HCT116 (cell line): ENCODE measurements at regions not wholly inside any gene's neighbourhood (a gene's known extent, or its start where the extent isn't known, plus 50 kb on each side); places are given as distances from the start of the nearest gene placed in this dataset.

Source experiments
- ATAC-seq: fragments of 200-7000 bp; cut with Tn5 transposase; 2 replicates; pipeline ENCODE4 v1.9.1; 2020; ENCODE audit warnings: mild to moderate bottlenecking, moderate library complexity
- BruUV-seq: library from RNA; stranded (reverse); fragments of 400-500 nt; replicated peaks from 2 replicates; lab custom pipeline; 2021; lab: Mats Ljungman, UMichigan
- CTCF ChIA-PET: fragments of 300-600 bp; sonication (Branson Sonifier 250); formaldehyde crosslinking; loops from one replicate; lab custom pipeline; 2021; ENCODE audit warnings: antibody characterized with exemption; lab: Charles Lee
- POLR2A ChIA-PET: fragments of 300-600, 350-600 bp; sonication (Branson Sonifier 250); formaldehyde crosslinking; loops from one replicate; lab custom pipeline; 2021; ENCODE audit warnings: antibody characterized with exemption; lab: Charles Lee
- RAD21 ChIA-PET, 2 experiments: fragments of 300-600 bp; sonication (Branson Sonifier 250); formaldehyde crosslinking; loops; one replicate each; lab custom pipeline; 2023; ENCODE audit warnings: low total read pairs in 2 of 2; ENCODE audit not compliant: uncharacterized antibody in 2 of 2, unreplicated experiment in 2 of 2, low non-redundant PET in 1 of 2; lab: Charles Lee
- DNase-seq: peaks from one replicate; pipeline ENCODE4 v3.0.0-alpha.2; 2010; ENCODE audit warnings: low read depth, low spot score
- H2AFZ ChIP-seq: fragments of 200-600 bp; shearing (Covaris generic), sonication (generic); 2 replicates; pipeline ENCODE4 v1.6.1; 2017; ENCODE audit warnings: low read depth, mixed run types, mixed read lengths, antibody characterized with exemption, low read length; ENCODE audit not compliant: poor library complexity, severe bottlenecking
- H3K27ac ChIP-seq: 2 replicates; pipeline ENCODE4 v1.5.1; 2012; ENCODE audit warnings: low read depth, low read length
- H3K27me3 ChIP-seq: fragments of 200-600 bp; sonication (generic); 2 replicates; pipeline ENCODE4 v1.6.1; 2016; ENCODE audit warnings: mixed run types, low read length, mixed read lengths; ENCODE audit not compliant: insufficient read depth
- H3K36me3 ChIP-seq, 2 experiments: fragments of 200-500 bp in 1 of 2; fragments of 200-600 bp in 1 of 2; sonication (Bioruptor generic) in 1 of 2; sonication (generic) in 1 of 2; 2 replicates each; pipeline versions ENCODE4 v1.5.1 to v1.6.1; 2014 to 2016; ENCODE audit warnings: low read length in 2 of 2, inconsistent platforms in 1 of 2, mixed read lengths in 1 of 2, mixed run types in 1 of 2; ENCODE audit not compliant: insufficient read depth in 2 of 2, control insufficient read depth in 1 of 2
- H3K4me1 ChIP-seq, 2 experiments: fragments of 200-600 bp in 1 of 2; sonication (generic) in 1 of 2; 2 replicates each; pipeline versions ENCODE4 v1.5.1 to v1.6.1; 2012 to 2017; ENCODE audit warnings: low read length in 2 of 2, inconsistent platforms in 1 of 2, mild to moderate bottlenecking in 1 of 2, mixed read lengths in 1 of 2, mixed run types in 1 of 2, moderate library complexity in 1 of 2; ENCODE audit not compliant: insufficient read depth in 2 of 2, control insufficient read depth in 1 of 2
- H3K4me2 ChIP-seq: fragments of 200-600 bp; sonication (generic); 2 replicates; pipeline ENCODE4 v1.6.1; 2017; ENCODE audit warnings: mixed run types, low read length, mixed read lengths
- H3K4me3 ChIP-seq, 2 experiments: fragments of 200-600 bp in 1 of 2; sonication (generic) in 1 of 2; replicated peaks in 1 of 2; 2 replicates each; pipeline ENCODE4 v1.5.1; 2011 to 2016; ENCODE audit warnings: low read length in 2 of 2, control low read depth in 1 of 2, low read depth in 1 of 2, mild to moderate bottlenecking in 1 of 2, mixed read lengths in 1 of 2, mixed run types in 1 of 2
- H3K79me2 ChIP-seq: fragments of 200-600 bp; sonication (generic); 2 replicates; pipeline ENCODE4 v1.6.1; 2017; ENCODE audit warnings: mild to moderate bottlenecking, mixed run types, low read length, moderate library complexity, mixed read lengths; ENCODE audit not compliant: insufficient read depth
- H3K9ac ChIP-seq: fragments of 200-600 bp; sonication (generic); 2 replicates; pipeline ENCODE4 v1.6.1; 2016; ENCODE audit warnings: low read length, mixed read lengths
- H3K9me2 ChIP-seq: fragments of 200-600 bp; sonication (generic), shearing (Covaris generic); 2 replicates; pipeline ENCODE4 v1.6.1; 2017; ENCODE audit warnings: mixed run types, mild to moderate bottlenecking, moderate library complexity; ENCODE audit not compliant: insufficient read depth
- H3K9me3 ChIP-seq, 2 experiments: fragments of 200-500 bp in 1 of 2; fragments of 200-600 bp in 1 of 2; sonication (Bioruptor generic) in 1 of 2; sonication (generic) in 1 of 2; 2 replicates each; pipeline ENCODE4 v1.6.1; 2014 to 2017; ENCODE audit warnings: low read length in 2 of 2, mixed read lengths in 2 of 2, inconsistent platforms in 1 of 2, low read depth in 1 of 2, mild to moderate bottlenecking in 1 of 2, mixed run types in 1 of 2, moderate library complexity in 1 of 2; ENCODE audit not compliant: control insufficient read depth in 1 of 2, insufficient read depth in 1 of 2
- H4K20me1 ChIP-seq: fragments of 200-600 bp; sonication (generic), shearing (Covaris generic); 2 replicates; pipeline ENCODE4 v1.6.1; 2017; ENCODE audit warnings: mixed run types, mild to moderate bottlenecking, moderate library complexity; ENCODE audit not compliant: insufficient read depth
- CTCF ChIP-seq, 3 experiments: fragments of 200-600 bp in 1 of 3; sonication (generic) in 1 of 3; IDR thresholded peaks in 2 of 3; conservative IDR thresholded peaks in 1 of 3; 2 replicates each; pipeline ENCODE4 v1.5.1; 2012 to 2017; ENCODE audit warnings: low read depth in 2 of 3, low read length in 2 of 3, antibody characterized with exemption in 1 of 3, borderline replicate concordance in 1 of 3, control low read depth in 1 of 3, mild to moderate bottlenecking in 1 of 3, mixed read lengths in 1 of 3, mixed run types in 1 of 3, moderate library complexity in 1 of 3; ENCODE audit not compliant: insufficient read depth in 1 of 3
- EGR1 ChIP-seq: IDR thresholded peaks from 2 replicates; pipeline ENCODE4 v1.6.1; 2012; ENCODE audit warnings: low read depth
- ELF1 ChIP-seq: IDR thresholded peaks from 2 replicates; pipeline ENCODE4 v1.6.1; 2012; ENCODE audit warnings: low read depth, borderline replicate concordance
- FOSL1 ChIP-seq: IDR thresholded peaks from 2 replicates; pipeline ENCODE4 v1.6.1; 2012; ENCODE audit warnings: low read depth
- POLR2A ChIP-seq: IDR thresholded peaks from 2 replicates; pipeline ENCODE4 v1.7.0; 2011; ENCODE audit warnings: borderline replicate concordance; ENCODE audit not compliant: insufficient read depth, insufficient read length; ENCODE audit errors: extremely low read depth
- RAD21 ChIP-seq: IDR thresholded peaks from 2 replicates; pipeline ENCODE4 v1.6.1; 2012; ENCODE audit warnings: low read depth, mild to moderate bottlenecking
- REST ChIP-seq: IDR thresholded peaks from 2 replicates; pipeline ENCODE4 v1.6.1; 2012; ENCODE audit warnings: low read depth
- SIN3A ChIP-seq: IDR thresholded peaks from 2 replicates; pipeline ENCODE4 v1.6.1; 2012; ENCODE audit warnings: low read depth
- SP1 ChIP-seq: IDR thresholded peaks from 2 replicates; pipeline ENCODE4 v1.6.1; 2012; ENCODE audit warnings: low read depth
- SRF ChIP-seq: IDR thresholded peaks from 2 replicates; pipeline ENCODE4 v1.6.1; 2012; ENCODE audit warnings: low read depth
- YY1 ChIP-seq: IDR thresholded peaks from 2 replicates; pipeline ENCODE4 v1.6.1; 2011; ENCODE audit warnings: low read length, low read depth, moderate library complexity, mild to moderate bottlenecking; ENCODE audit not compliant: insufficient replicate concordance; ENCODE audit errors: extremely low read depth
- ZFX ChIP-seq: fragments of 450-650 bp; IDR thresholded peaks from 2 replicates; pipeline ENCODE4 v1.6.1; 2017
- ZNF274 ChIP-seq: fragments of 200-500 bp; sonication (Bioruptor generic); IDR thresholded peaks from 2 replicates; pipeline ENCODE4 v1.6.1; 2014; ENCODE audit warnings: mild to moderate bottlenecking, low read depth, low read length, inconsistent platforms
- intact Hi-C: fragments of 100-400 bp; cut with micrococcal nuclease; formaldehyde crosslinking; loops from 2 replicates; pipeline ENCODE4 v1.10.0; 2022
- TF ChIP-seq, protein P1 (sequence below): IDR thresholded peaks from 2 replicates; pipeline ENCODE4 v1.6.1; 2012

- no peak overlapping the region for H3K9ac ChIP-seq
- TF ChIP-seq ELF1 (no peak), ZFX (no peak), FOSL1 (no peak), RAD21 (no peak), SIN3A (no peak), SP1 (no peak), CTCF (IDR thresholded peaks at IDR 0.05 in 2 of 3, conservative IDR thresholded peaks at IDR 0.05 in 1 of 3; ENCODE audit: borderline replicate concordance in 1 of 3, insufficient read depth in 1 of 3, low read depth in 2 of 3, low read length in 2 of 3) (no peak)
- no TSS peak for BruUV-seq
- ChIA-PET POLR2A (no interaction called here), RAD21 (no interaction called here), CTCF (no interaction called here)
- H3K9me2 ChIP-seq: no peaks in the 10 kb centered on the region
- no peak overlapping the region for H3K4me3 ChIP-seq
- DNase-seq (no peak), ATAC-seq (no peak)
- intact Hi-C loops: no loop called here
- no peaks in the 10 kb centered on the region for H3K9me3 ChIP-seq
- no peaks in the 10 kb centered on the region for H3K79me2 ChIP-seq
- H3K36me3 ChIP-seq: no peaks in the 10 kb centered on the region
- H3K4me1 ChIP-seq: no peaks in the 10 kb centered on the region
- no peaks in the 10 kb centered on the region for H3K27me3 ChIP-seq
- H2AFZ ChIP-seq: no peak overlapping the region
- no peak overlapping the region for H3K27ac ChIP-seq
- no peaks in the 10 kb centered on the region for H4K20me1 ChIP-seq
- no peak overlapping the region for H3K4me2 ChIP-seq
Observed at GRCh38 chr2:167450364-167450763, 562.1 kb downstream of the XIRP2 start.

GRCh38 chr2:167440382-167440781 lies 552.1 kb downstream of the XIRP2 start:
- no peak overlapping the region for H3K9ac ChIP-seq
- no peak overlapping the region for H3K27ac ChIP-seq
- no peak overlapping the region for H2AFZ ChIP-seq
- ATAC-seq: no peak
- H3K36me3 ChIP-seq: no peaks in the 10 kb centered on the region
- H3K4me1 ChIP-seq: peaks cover 0 to 5% of the 10 kb centered on the region in 2 experiments; a peak in 2 of 4 replicates
- no peaks in the 10 kb centered on the region for H3K79me2 ChIP-seq
- H3K9me3 ChIP-seq: no peaks in the 10 kb centered on the region
- POLR2A ChIA-PET: no interaction called here
- DNase-seq: no peak
- no peak overlapping the region for H3K4me2 ChIP-seq
- no peaks in the 10 kb centered on the region for H3K27me3 ChIP-seq
- intact Hi-C loops: no loop called here
- CTCF ChIA-PET: no interaction called here
- no TSS peak for BruUV-seq
- H3K4me3 ChIP-seq: no peak overlapping the region
- no peaks in the 10 kb centered on the region; the same call in 1 of the 2 replicates for H4K20me1 ChIP-seq
- RAD21 ChIA-PET: no interaction called here
- H3K9me2 ChIP-seq: no peaks in the 10 kb centered on the region
- TF ChIP-seq SRF (no peak), YY1 (no peak), EGR1 (no peak), REST (no peak), ZNF274 (no peak), CTCF (IDR thresholded peaks at IDR 0.05 in 2 of 3, conservative IDR thresholded peaks at IDR 0.05 in 1 of 3; ENCODE audit: borderline replicate concordance in 1 of 3, insufficient read depth in 1 of 3, low read depth in 2 of 3, low read length in 2 of 3) (no peak), POLR2A (no peak), RAD21 (no peak)
- TF ChIP-seq, protein P1, sequence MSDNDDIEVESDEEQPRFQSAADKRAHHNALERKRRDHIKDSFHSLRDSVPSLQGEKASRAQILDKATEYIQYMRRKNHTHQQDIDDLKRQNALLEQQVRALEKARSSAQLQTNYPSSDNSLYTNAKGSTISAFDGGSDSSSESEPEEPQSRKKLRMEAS: no peak
